H9 (cell line): ENCODE measurements at regions not wholly inside any gene's neighbourhood (a gene's known extent, or its start where the extent isn't known, plus 50 kb on each side); places are given as distances from the start of the nearest gene placed in this dataset.

Experiments used
- DNase-seq: peaks from one replicate; pipeline ENCODE4 v3.0.0-alpha.2; 2017
- H2AFZ ChIP-seq: one replicate; pipeline ENCODE4 v1.6.1; 2013; ENCODE audit warnings: mild to moderate bottlenecking, low read length, control low read depth, moderate library complexity
- H2AK5ac ChIP-seq: 2 replicates; pipeline ENCODE4 v1.6.1; 2013; ENCODE audit warnings: low read length, control low read depth, mixed read lengths; ENCODE audit not compliant: insufficient read length
- H2BK120ac ChIP-seq: one replicate; pipeline ENCODE4 v1.6.1; 2013; ENCODE audit warnings: low read depth, mild to moderate bottlenecking, low read length, control low read depth, inconsistent platforms; ENCODE audit not compliant: poor library complexity, severe bottlenecking
- H2BK12ac ChIP-seq: 2 replicates; pipeline ENCODE4 v1.6.1; 2013; ENCODE audit warnings: low read length, control low read depth, mixed read lengths, low read depth; ENCODE audit not compliant: insufficient read length
- H2BK15ac ChIP-seq: 2 replicates; pipeline ENCODE4 v1.6.1; 2013; ENCODE audit warnings: low read depth, low read length, control low read depth
- H2BK20ac ChIP-seq: one replicate; pipeline ENCODE4 v1.6.1; 2013; ENCODE audit warnings: low read depth, mild to moderate bottlenecking, low read length, control low read depth, inconsistent platforms; ENCODE audit not compliant: poor library complexity, severe bottlenecking
- H2BK5ac ChIP-seq: 2 replicates; pipeline ENCODE4 v1.6.1; 2013; ENCODE audit warnings: low read length, control low read depth, mixed read lengths; ENCODE audit not compliant: insufficient read length
- H3K14ac ChIP-seq: 2 replicates; pipeline ENCODE4 v1.6.1; 2013; ENCODE audit warnings: low read length, control low read depth; ENCODE audit not compliant: insufficient read depth
- H3K18ac ChIP-seq: 2 replicates; pipeline ENCODE4 v1.6.1; 2013; ENCODE audit warnings: low read depth, mild to moderate bottlenecking, mixed read lengths, low read length, control low read depth; ENCODE audit not compliant: insufficient read length
- H3K23ac ChIP-seq: 2 replicates; pipeline ENCODE4 v1.6.1; 2013; ENCODE audit warnings: low read length, control low read depth, mixed read lengths, low read depth; ENCODE audit not compliant: insufficient read length
- H3K23me2 ChIP-seq: 2 replicates; pipeline ENCODE4 v1.6.1; 2013; ENCODE audit warnings: low read depth, mild to moderate bottlenecking, mixed read lengths, low read length, control low read depth; ENCODE audit not compliant: insufficient read length, poor library complexity, severe bottlenecking
- H3K27ac ChIP-seq: 2 replicates; pipeline ENCODE4 v1.5.1; 2013; ENCODE audit warnings: low read length, control low read depth, mixed read lengths, low read depth; ENCODE audit not compliant: insufficient read length
- H3K27me3 ChIP-seq: 2 replicates; pipeline ENCODE4 v1.6.1; 2013; ENCODE audit warnings: low read length, control low read depth, inconsistent platforms; ENCODE audit not compliant: insufficient read depth
- H3K4ac ChIP-seq: 2 replicates; pipeline ENCODE4 v1.6.1; 2013; ENCODE audit warnings: low read depth, mild to moderate bottlenecking, control low read depth, inconsistent platforms, low read length, moderate library complexity
- H3K4me1 ChIP-seq: 2 replicates; pipeline ENCODE4 v1.6.1; 2013; ENCODE audit warnings: low read length, control low read depth, inconsistent platforms; ENCODE audit not compliant: insufficient read depth
- H3K4me2 ChIP-seq: 2 replicates; pipeline ENCODE4 v1.6.1; 2013; ENCODE audit warnings: low read length, control low read depth, mixed read lengths; ENCODE audit not compliant: insufficient read length, insufficient read depth
- H3K56ac ChIP-seq: 2 replicates; pipeline ENCODE4 v1.6.1; 2013; ENCODE audit warnings: low read depth, mild to moderate bottlenecking, mixed read lengths, low read length, control low read depth; ENCODE audit not compliant: insufficient read length
- H3K79me1 ChIP-seq: 2 replicates; pipeline ENCODE4 v1.6.1; 2013; ENCODE audit warnings: low read depth, mild to moderate bottlenecking, moderate library complexity, low read length, control low read depth, inconsistent platforms; ENCODE audit not compliant: insufficient read depth, poor library complexity, severe bottlenecking
- H3K79me2 ChIP-seq: 2 replicates; pipeline ENCODE4 v1.6.1; 2013; ENCODE audit warnings: low read length, control low read depth, inconsistent platforms; ENCODE audit not compliant: insufficient read depth
- H3K9ac ChIP-seq: 2 replicates; pipeline ENCODE4 v1.6.1; 2013; ENCODE audit warnings: low read length, control low read depth, mixed read lengths; ENCODE audit not compliant: insufficient read length; ENCODE audit errors: extremely low read depth
- H3K9me3 ChIP-seq: one replicate; pipeline ENCODE4 v1.6.1; 2013; ENCODE audit warnings: low read depth, low read length, inconsistent platforms; ENCODE audit not compliant: control insufficient read depth
- H3T11ph ChIP-seq: one replicate; pipeline ENCODE4 v1.6.1; 2013; ENCODE audit warnings: mild to moderate bottlenecking, low read length, control low read depth, inconsistent platforms
- H4K20me1 ChIP-seq: one replicate; pipeline ENCODE4 v1.6.1; 2013; ENCODE audit not compliant: control insufficient read depth, insufficient read length, insufficient read depth
- H4K5ac ChIP-seq: 2 replicates; pipeline ENCODE4 v1.6.1; 2013; ENCODE audit warnings: low read depth, mild to moderate bottlenecking, mixed read lengths, low read length, control low read depth; ENCODE audit not compliant: insufficient read length
- H4K8ac ChIP-seq: replicated peaks from 2 replicates; pipeline ENCODE4 v1.6.1; 2013; ENCODE audit warnings: low read length, control low read depth, mixed read lengths, low read depth; ENCODE audit not compliant: insufficient read length
- H4K91ac ChIP-seq: 2 replicates; pipeline ENCODE4 v1.6.1; 2013; ENCODE audit warnings: low read depth, mild to moderate bottlenecking, moderate library complexity, mixed read lengths, low read length, control low read depth; ENCODE audit not compliant: insufficient read length
- H3K27ac Mint-ChIP-seq, 3 experiments: 2 replicates in 2 of 3; 3 replicates in 1 of 3; pipeline ENCODE4 v1.8.0; 2020 to 2021; ENCODE audit warnings: mixed read lengths in 3 of 3, mild to moderate bottlenecking in 1 of 3, moderate library complexity in 1 of 3
- H3K27me3 Mint-ChIP-seq: 2 replicates; pipeline ENCODE4 v1.8.0; 2021; ENCODE audit warnings: low read depth, mild to moderate bottlenecking, moderate library complexity, mixed read lengths
- H3K36me3 Mint-ChIP-seq, 3 experiments: 2 replicates in 2 of 3; 3 replicates in 1 of 3; pipeline ENCODE4 v1.8.0; 2020 to 2021; ENCODE audit warnings: low read depth in 3 of 3, mixed read lengths in 3 of 3; ENCODE audit not compliant: insufficient read depth in 1 of 3
- H3K4me1 Mint-ChIP-seq, 2 experiments: 2 replicates each; pipeline ENCODE4 v1.8.0; 2020; ENCODE audit warnings: mixed read lengths in 2 of 2
- H3K4me3 Mint-ChIP-seq, 2 experiments: 2 replicates in 1 of 2; 3 replicates in 1 of 2; pipeline ENCODE4 v1.8.0; 2020 to 2021; ENCODE audit warnings: mild to moderate bottlenecking in 2 of 2, mixed read lengths in 2 of 2, moderate library complexity in 1 of 2
- H3K9me3 Mint-ChIP-seq, 2 experiments: 2 replicates in 1 of 2; 3 replicates in 1 of 2; pipeline ENCODE4 v1.8.0; 2020; ENCODE audit warnings: mild to moderate bottlenecking in 2 of 2, mixed read lengths in 2 of 2, moderate library complexity in 1 of 2
- WGBS: extraction: QIAGEN DNeasy Blood & Tissue Kit; methylation state at CpG from one replicate; pipeline ENCODE4 v1.1.7; 2013; ENCODE audit warnings: missing lambda C conversion rate, low lambda C conversion rate, mixed read lengths; ENCODE audit not compliant: insufficient read length; ENCODE audit errors: extremely low coverage; 5-methylcytosine and 5-hydroxymethylcytosine counted together
- TF ChIP-seq, protein P1 (sequence below): fragments of 200-600 bp; sonication (generic); conservative IDR thresholded peaks from 3 replicates; pipeline ENCODE4 v1.8.0; 2021; ENCODE audit warnings: antibody characterized with exemption, mild to moderate bottlenecking

- H3K4me2 ChIP-seq = no peak overlapping the region
- no peaks in the 10 kb centered on the region for H3K9me3 ChIP-seq
- Mint-ChIP-seq H3K36me3 (peaks cover 0 to 4% (median 0%) of the 10 kb centered on the region in 3 experiments; a peak in 1 of 7 replicates), H3K4me1 (peaks cover 23 to 25% of the 10 kb centered on the region in 2 experiments), H3K27me3 (no peaks in the 10 kb centered on the region; the same call in 1 of the 2 replicates), H3K4me3 (no peak overlapping the region; a peak in 1 of 5 replicates), H3K27ac (no peak overlapping the region), H3K9me3 (peaks cover 0 to 3% of the 10 kb centered on the region in 2 experiments; a peak in 3 of 5 replicates)
- H3K4ac ChIP-seq = no peak overlapping the region
- H3K27ac ChIP-seq = no peak overlapping the region
- no CpG with 5 or more reads among the region's 12 CpGs for WGBS
- H3K23ac ChIP-seq = no peak overlapping the region
- TF ChIP-seq, protein P1, sequence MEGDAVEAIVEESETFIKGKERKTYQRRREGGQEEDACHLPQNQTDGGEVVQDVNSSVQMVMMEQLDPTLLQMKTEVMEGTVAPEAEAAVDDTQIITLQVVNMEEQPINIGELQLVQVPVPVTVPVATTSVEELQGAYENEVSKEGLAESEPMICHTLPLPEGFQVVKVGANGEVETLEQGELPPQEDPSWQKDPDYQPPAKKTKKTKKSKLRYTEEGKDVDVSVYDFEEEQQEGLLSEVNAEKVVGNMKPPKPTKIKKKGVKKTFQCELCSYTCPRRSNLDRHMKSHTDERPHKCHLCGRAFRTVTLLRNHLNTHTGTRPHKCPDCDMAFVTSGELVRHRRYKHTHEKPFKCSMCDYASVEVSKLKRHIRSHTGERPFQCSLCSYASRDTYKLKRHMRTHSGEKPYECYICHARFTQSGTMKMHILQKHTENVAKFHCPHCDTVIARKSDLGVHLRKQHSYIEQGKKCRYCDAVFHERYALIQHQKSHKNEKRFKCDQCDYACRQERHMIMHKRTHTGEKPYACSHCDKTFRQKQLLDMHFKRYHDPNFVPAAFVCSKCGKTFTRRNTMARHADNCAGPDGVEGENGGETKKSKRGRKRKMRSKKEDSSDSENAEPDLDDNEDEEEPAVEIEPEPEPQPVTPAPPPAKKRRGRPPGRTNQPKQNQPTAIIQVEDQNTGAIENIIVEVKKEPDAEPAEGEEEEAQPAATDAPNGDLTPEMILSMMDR = no peak
- H2AFZ ChIP-seq = no peak overlapping the region
- H3K14ac ChIP-seq = no peak overlapping the region
- no peak overlapping the region for H2BK20ac ChIP-seq
- no peak overlapping the region for H2AK5ac ChIP-seq
- no peak overlapping the region for H4K5ac ChIP-seq
- no peaks in the 10 kb centered on the region for H4K20me1 ChIP-seq
- H3K79me1 ChIP-seq = no peaks in the 10 kb centered on the region
- no peaks in the 10 kb centered on the region for H3K79me2 ChIP-seq
- H2BK5ac ChIP-seq = no peak overlapping the region
- no peak overlapping the region for H3T11ph ChIP-seq
- H3K56ac ChIP-seq = no peak overlapping the region
- no peaks in the 10 kb centered on the region; the same call in 1 of the 2 replicates for H3K4me1 ChIP-seq
- no peak overlapping the region for H4K8ac ChIP-seq
- no peak overlapping the region for H3K18ac ChIP-seq
- no peak overlapping the region for H3K9ac ChIP-seq
- DNase-seq = no peak
- no peak overlapping the region for H2BK120ac ChIP-seq
- no peak overlapping the region for H4K91ac ChIP-seq
- H2BK12ac ChIP-seq = no peak overlapping the region
- H3K23me2 ChIP-seq = no peaks in the 10 kb centered on the region
- H2BK15ac ChIP-seq = no peak overlapping the region
- no peaks in the 10 kb centered on the region for H3K27me3 ChIP-seq
Measured at GRCh38 chr18:22470248-22471235, 52.8 kb upstream of the CTAGE1 start.
